Neural cell (in vitro differentiated cells): ENCODE measurements at regions not wholly inside any gene's neighbourhood (a gene's known extent, or its start where the extent isn't known, plus 50 kb on each side); places are given as distances from the start of the nearest gene placed in this dataset.
"Not testable (repeated sequence)": the region's sequence is repeated elsewhere in the genome, so short reads cannot be mapped to it uniquely, and the experiment has no call there.

Source experiments
- EP300 ChIP-seq: fragments of 450-650 bp; conservative IDR thresholded peaks from 2 replicates; pipeline ENCODE4 v1.6.1; 2014; ENCODE audit warnings: antibody characterized with exemption, mild to moderate bottlenecking, moderate library complexity; ENCODE audit not compliant: poor library complexity, severe bottlenecking
- POLR2AphosphoS5 ChIP-seq: IDR thresholded peaks from 2 replicates; pipeline ENCODE4 v1.6.1; 2012
- TF ChIP-seq, protein P1 (sequence below): fragments of 450-650 bp; IDR thresholded peaks from 2 replicates; pipeline ENCODE4 v1.5.1; 2014; ENCODE audit warnings: antibody characterized with exemption, mild to moderate bottlenecking, moderate library complexity; ENCODE audit not compliant: poor library complexity, severe bottlenecking
- TF ChIP-seq, protein P2 (sequence below): IDR thresholded peaks from 2 replicates; pipeline ENCODE4 v1.6.1; 2012; ENCODE audit warnings: borderline replicate concordance

GRCh38 chr7:66489741-66490140 lies 138.9 kb upstream of the KCTD7 start:
- TF ChIP-seq, protein P1, sequence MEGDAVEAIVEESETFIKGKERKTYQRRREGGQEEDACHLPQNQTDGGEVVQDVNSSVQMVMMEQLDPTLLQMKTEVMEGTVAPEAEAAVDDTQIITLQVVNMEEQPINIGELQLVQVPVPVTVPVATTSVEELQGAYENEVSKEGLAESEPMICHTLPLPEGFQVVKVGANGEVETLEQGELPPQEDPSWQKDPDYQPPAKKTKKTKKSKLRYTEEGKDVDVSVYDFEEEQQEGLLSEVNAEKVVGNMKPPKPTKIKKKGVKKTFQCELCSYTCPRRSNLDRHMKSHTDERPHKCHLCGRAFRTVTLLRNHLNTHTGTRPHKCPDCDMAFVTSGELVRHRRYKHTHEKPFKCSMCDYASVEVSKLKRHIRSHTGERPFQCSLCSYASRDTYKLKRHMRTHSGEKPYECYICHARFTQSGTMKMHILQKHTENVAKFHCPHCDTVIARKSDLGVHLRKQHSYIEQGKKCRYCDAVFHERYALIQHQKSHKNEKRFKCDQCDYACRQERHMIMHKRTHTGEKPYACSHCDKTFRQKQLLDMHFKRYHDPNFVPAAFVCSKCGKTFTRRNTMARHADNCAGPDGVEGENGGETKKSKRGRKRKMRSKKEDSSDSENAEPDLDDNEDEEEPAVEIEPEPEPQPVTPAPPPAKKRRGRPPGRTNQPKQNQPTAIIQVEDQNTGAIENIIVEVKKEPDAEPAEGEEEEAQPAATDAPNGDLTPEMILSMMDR, result not testable (repeated sequence)
- TF ChIP-seq, protein P2, sequence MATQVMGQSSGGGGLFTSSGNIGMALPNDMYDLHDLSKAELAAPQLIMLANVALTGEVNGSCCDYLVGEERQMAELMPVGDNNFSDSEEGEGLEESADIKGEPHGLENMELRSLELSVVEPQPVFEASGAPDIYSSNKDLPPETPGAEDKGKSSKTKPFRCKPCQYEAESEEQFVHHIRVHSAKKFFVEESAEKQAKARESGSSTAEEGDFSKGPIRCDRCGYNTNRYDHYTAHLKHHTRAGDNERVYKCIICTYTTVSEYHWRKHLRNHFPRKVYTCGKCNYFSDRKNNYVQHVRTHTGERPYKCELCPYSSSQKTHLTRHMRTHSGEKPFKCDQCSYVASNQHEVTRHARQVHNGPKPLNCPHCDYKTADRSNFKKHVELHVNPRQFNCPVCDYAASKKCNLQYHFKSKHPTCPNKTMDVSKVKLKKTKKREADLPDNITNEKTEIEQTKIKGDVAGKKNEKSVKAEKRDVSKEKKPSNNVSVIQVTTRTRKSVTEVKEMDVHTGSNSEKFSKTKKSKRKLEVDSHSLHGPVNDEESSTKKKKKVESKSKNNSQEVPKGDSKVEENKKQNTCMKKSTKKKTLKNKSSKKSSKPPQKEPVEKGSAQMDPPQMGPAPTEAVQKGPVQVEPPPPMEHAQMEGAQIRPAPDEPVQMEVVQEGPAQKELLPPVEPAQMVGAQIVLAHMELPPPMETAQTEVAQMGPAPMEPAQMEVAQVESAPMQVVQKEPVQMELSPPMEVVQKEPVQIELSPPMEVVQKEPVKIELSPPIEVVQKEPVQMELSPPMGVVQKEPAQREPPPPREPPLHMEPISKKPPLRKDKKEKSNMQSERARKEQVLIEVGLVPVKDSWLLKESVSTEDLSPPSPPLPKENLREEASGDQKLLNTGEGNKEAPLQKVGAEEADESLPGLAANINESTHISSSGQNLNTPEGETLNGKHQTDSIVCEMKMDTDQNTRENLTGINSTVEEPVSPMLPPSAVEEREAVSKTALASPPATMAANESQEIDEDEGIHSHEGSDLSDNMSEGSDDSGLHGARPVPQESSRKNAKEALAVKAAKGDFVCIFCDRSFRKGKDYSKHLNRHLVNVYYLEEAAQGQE, result not testable (repeated sequence)
- TF ChIP-seq POLR2AphosphoS5, EP300: not testable (repeated sequence)
